ENCODE measurements at regions not wholly inside any gene's neighbourhood (a gene's known extent, or its start where the extent isn't known, plus 50 kb on each side); places are given as distances from the start of the nearest gene placed in this dataset.
"Not testable (repeated sequence)": the region's sequence is repeated elsewhere in the genome, so short reads cannot be mapped to it uniquely, and the experiment has no call there.

- not testable (repeated sequence) for H3K4me3 ChIP-seq (ENCODE audit: low read length); H3K9me2 ChIP-seq (replicated peaks; ENCODE audit: insufficient read depth, low read length); H3K27ac ChIP-seq (ENCODE audit: low read length); H3K4me2 ChIP-seq (ENCODE audit: low read depth, low read length, poor library complexity, severe bottlenecking); H4K20me1 ChIP-seq (ENCODE audit: insufficient read depth, low read depth, low read length); H2AFZ ChIP-seq (ENCODE audit: low read length); H3K9ac ChIP-seq (ENCODE audit: low read length); H3K27me3 ChIP-seq (ENCODE audit: low read length); H3K9me3 ChIP-seq (ENCODE audit: low read length); H3K4me1 ChIP-seq (ENCODE audit: low read length); H3K36me3 ChIP-seq (ENCODE audit: insufficient read depth, low read length); DNase-seq; H3K79me2 ChIP-seq (ENCODE audit: low read length)
Measured at GRCh38 chr6:144495076-144495475, 209.9 kb downstream of the UTRN start.

- Histone ChIP-seq H3K27me3 (ENCODE audit: low read length) (no peaks in the 10 kb centered on the region), H3K79me2 (ENCODE audit: low read length) (no peaks in the 10 kb centered on the region), H3K27ac (ENCODE audit: low read length) (no peak overlapping the region), H3K9ac (ENCODE audit: low read length) (no peak overlapping the region), H3K4me1 (ENCODE audit: low read length) (no peaks in the 10 kb centered on the region), H3K9me2 (replicated peaks; ENCODE audit: insufficient read depth, low read length) (no peaks in the 10 kb centered on the region), H3K9me3 (ENCODE audit: low read length) (no peaks in the 10 kb centered on the region), H3K4me2 (ENCODE audit: low read depth, low read length, poor library complexity, severe bottlenecking) (no peak overlapping the region), H2AFZ (ENCODE audit: low read length) (no peak overlapping the region), H3K36me3 (ENCODE audit: insufficient read depth, low read length) (no peaks in the 10 kb centered on the region), H3K4me3 (ENCODE audit: low read length) (no peak overlapping the region), H4K20me1 (ENCODE audit: insufficient read depth, low read depth, low read length) (no peaks in the 10 kb centered on the region)
- DNase-seq: no peak
Measured at GRCh38 chr6:144497650-144498049, 212.5 kb downstream of the UTRN start.

DNA sequence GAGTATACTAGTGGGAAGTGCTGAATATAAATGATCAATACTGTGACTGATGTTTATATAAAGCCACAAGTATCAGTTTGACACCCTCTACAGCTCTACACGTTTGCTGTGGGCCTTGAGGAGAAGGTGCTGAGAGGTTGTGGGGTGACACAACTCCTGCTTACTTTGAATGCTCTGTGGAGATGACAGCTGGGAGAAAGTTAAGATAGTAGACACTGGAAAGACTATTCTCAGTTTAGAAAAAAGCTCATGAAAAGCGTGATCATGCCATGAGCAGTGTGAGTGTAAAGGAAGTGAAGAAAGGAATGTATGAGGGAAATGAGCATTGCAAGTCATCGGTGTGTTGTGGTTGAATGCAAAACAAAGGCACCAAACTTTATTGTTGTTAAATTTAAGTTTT lies 215.8 kb downstream of the UTRN start:
- no peak overlapping the region for H3K27ac ChIP-seq (ENCODE audit: low read length)
- H2AFZ ChIP-seq (ENCODE audit: low read length): no peak overlapping the region
- no peaks in the 10 kb centered on the region for H3K36me3 ChIP-seq (ENCODE audit: insufficient read depth, low read length)

DNA sequence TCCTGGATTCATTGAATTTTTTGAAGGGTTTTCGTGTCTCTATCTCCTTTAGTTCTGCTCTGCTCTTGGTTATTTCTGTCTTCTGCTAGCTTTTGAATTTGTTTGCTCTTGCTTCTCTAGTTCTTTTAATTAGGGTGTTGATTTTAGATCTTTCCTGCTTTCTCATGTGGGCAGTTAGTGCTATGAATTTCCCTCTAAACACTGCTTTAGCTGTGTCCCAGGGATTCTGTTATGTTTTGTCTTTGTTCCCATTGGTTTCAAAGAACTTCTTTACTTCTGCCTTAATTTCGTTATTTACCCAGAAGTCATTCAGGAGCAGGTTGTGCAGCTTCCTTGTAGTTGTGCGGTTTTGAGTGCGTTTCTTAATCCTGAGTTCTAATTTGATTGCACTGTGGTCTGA lies 220.1 kb downstream of the UTRN start:
- H3K4me2 ChIP-seq (ENCODE audit: low read depth, low read length, poor library complexity, severe bottlenecking); H3K27me3 ChIP-seq (ENCODE audit: low read length); H3K9ac ChIP-seq (ENCODE audit: low read length); H3K4me3 ChIP-seq (ENCODE audit: low read length); H3K9me2 ChIP-seq (replicated peaks; ENCODE audit: insufficient read depth, low read length); H3K36me3 ChIP-seq (ENCODE audit: insufficient read depth, low read length); H2AFZ ChIP-seq (ENCODE audit: low read length); H3K79me2 ChIP-seq (ENCODE audit: low read length); H4K20me1 ChIP-seq (ENCODE audit: insufficient read depth, low read depth, low read length); DNase-seq; H3K4me1 ChIP-seq (ENCODE audit: low read length); H3K27ac ChIP-seq (ENCODE audit: low read length); H3K9me3 ChIP-seq (ENCODE audit: low read length): not testable (repeated sequence)

More for the DNA sequence above, 215.8 kb downstream of the UTRN start:
- Histone ChIP-seq H3K4me3 (ENCODE audit: low read length) (no peak overlapping the region), H3K9me2 (replicated peaks; ENCODE audit: insufficient read depth, low read length) (no peaks in the 10 kb centered on the region), H3K4me1 (ENCODE audit: low read length) (no peaks in the 10 kb centered on the region), H4K20me1 (ENCODE audit: insufficient read depth, low read depth, low read length) (no peaks in the 10 kb centered on the region), H3K9me3 (ENCODE audit: low read length) (no peaks in the 10 kb centered on the region), H3K4me2 (ENCODE audit: low read depth, low read length, poor library complexity, severe bottlenecking) (no peak overlapping the region), H3K79me2 (ENCODE audit: low read length) (no peaks in the 10 kb centered on the region), H3K9ac (ENCODE audit: low read length) (no peak overlapping the region), H3K27me3 (ENCODE audit: low read length) (no peaks in the 10 kb centered on the region)
- no peak for DNase-seq

DNA sequence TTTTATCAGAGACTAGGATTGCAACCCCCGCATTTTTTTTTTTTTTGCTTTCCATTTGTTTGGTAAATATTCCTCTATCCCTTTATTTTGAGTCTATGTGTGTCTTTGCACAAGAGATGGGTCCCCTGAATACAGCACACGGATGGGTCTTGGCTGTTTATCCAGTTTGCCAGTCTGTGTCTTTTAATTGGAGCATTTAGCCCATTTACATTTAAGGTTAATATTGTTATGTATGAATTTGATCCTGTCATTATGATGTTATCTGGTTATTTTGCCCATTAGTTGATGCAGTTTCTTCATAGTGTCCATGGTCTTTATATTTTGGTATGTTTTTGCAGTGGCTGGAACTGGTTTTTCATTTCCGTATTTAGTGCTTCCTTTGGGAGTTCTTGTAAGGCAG lies 220.9 kb downstream of the UTRN start:
- not testable (repeated sequence) for H3K27ac ChIP-seq (ENCODE audit: low read length); H3K27me3 ChIP-seq (ENCODE audit: low read length); H3K4me3 ChIP-seq (ENCODE audit: low read length); DNase-seq; H3K4me2 ChIP-seq (ENCODE audit: low read depth, low read length, poor library complexity, severe bottlenecking); H3K36me3 ChIP-seq (ENCODE audit: insufficient read depth, low read length); H3K9me2 ChIP-seq (replicated peaks; ENCODE audit: insufficient read depth, low read length); H2AFZ ChIP-seq (ENCODE audit: low read length); H3K9me3 ChIP-seq (ENCODE audit: low read length); H4K20me1 ChIP-seq (ENCODE audit: insufficient read depth, low read depth, low read length); H3K9ac ChIP-seq (ENCODE audit: low read length); H3K4me1 ChIP-seq (ENCODE audit: low read length); H3K79me2 ChIP-seq (ENCODE audit: low read length)

- H3K9me3 ChIP-seq (ENCODE audit: low read length); H3K36me3 ChIP-seq (ENCODE audit: insufficient read depth, low read length); H3K9ac ChIP-seq (ENCODE audit: low read length); H4K20me1 ChIP-seq (ENCODE audit: insufficient read depth, low read depth, low read length); H3K9me2 ChIP-seq (replicated peaks; ENCODE audit: insufficient read depth, low read length); H3K4me3 ChIP-seq (ENCODE audit: low read length); H3K27me3 ChIP-seq (ENCODE audit: low read length); H3K4me2 ChIP-seq (ENCODE audit: low read depth, low read length, poor library complexity, severe bottlenecking); DNase-seq; H2AFZ ChIP-seq (ENCODE audit: low read length); H3K4me1 ChIP-seq (ENCODE audit: low read length); H3K27ac ChIP-seq (ENCODE audit: low read length); H3K79me2 ChIP-seq (ENCODE audit: low read length): not testable (repeated sequence)
Measured at GRCh38 chr6:144507772-144508312, 222.7 kb downstream of the UTRN start.

- Histone ChIP-seq H3K4me2 (ENCODE audit: low read depth, low read length, poor library complexity, severe bottlenecking) (no peak overlapping the region), H3K79me2 (ENCODE audit: low read length) (no peaks in the 10 kb centered on the region), H3K27ac (ENCODE audit: low read length) (no peak overlapping the region), H3K4me3 (ENCODE audit: low read length) (no peak overlapping the region), H3K4me1 (ENCODE audit: low read length) (no peaks in the 10 kb centered on the region), H4K20me1 (ENCODE audit: insufficient read depth, low read depth, low read length) (no peaks in the 10 kb centered on the region), H3K9ac (ENCODE audit: low read length) (no peak overlapping the region), H3K9me3 (ENCODE audit: low read length) (no peaks in the 10 kb centered on the region), H3K36me3 (ENCODE audit: insufficient read depth, low read length) (no peaks in the 10 kb centered on the region), H3K27me3 (ENCODE audit: low read length) (no peaks in the 10 kb centered on the region), H2AFZ (ENCODE audit: low read length) (no peak overlapping the region), H3K9me2 (replicated peaks; ENCODE audit: insufficient read depth, low read length) (no peaks in the 10 kb centered on the region)
- DNase-seq: no peak
Measured at GRCh38 chr6:144510859-144511258, 225.7 kb downstream of the UTRN start.

DNA sequence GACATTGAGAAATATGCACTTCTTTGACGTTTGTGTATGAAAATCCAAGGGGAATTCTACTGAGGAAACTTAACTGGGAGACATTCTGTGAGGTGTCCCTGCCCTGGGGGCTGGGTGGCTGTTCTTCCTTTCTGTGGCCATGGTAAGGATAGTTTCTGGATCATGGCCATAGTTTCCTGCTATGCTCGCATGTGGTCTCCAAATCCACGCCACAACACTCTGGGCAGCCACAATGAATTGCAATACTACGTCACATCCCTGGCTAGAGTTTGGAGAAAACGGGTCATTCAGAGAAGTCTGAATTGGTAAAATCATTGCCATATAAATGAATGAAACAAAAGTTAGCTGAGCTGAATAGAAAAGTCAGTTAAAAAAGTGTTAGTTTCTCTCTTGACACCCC lies 230.6 kb downstream of the UTRN start:
- no peak for DNase-seq
- no peaks in the 10 kb centered on the region for H4K20me1 ChIP-seq (ENCODE audit: insufficient read depth, low read depth, low read length)
- H3K9ac ChIP-seq (ENCODE audit: low read length): no peak overlapping the region
- H3K4me3 ChIP-seq (ENCODE audit: low read length): no peak overlapping the region
- H3K79me2 ChIP-seq (ENCODE audit: low read length): no peaks in the 10 kb centered on the region
- no peak overlapping the region for H2AFZ ChIP-seq (ENCODE audit: low read length)
- no peak overlapping the region for H3K27ac ChIP-seq (ENCODE audit: low read length)
- no peak overlapping the region for H3K4me2 ChIP-seq (ENCODE audit: low read depth, low read length, poor library complexity, severe bottlenecking)
- no peaks in the 10 kb centered on the region for H3K4me1 ChIP-seq (ENCODE audit: low read length)
- H3K9me3 ChIP-seq (ENCODE audit: low read length): no peaks in the 10 kb centered on the region
- H3K36me3 ChIP-seq (ENCODE audit: insufficient read depth, low read length): no peaks in the 10 kb centered on the region
- H3K27me3 ChIP-seq (ENCODE audit: low read length): no peaks in the 10 kb centered on the region
- H3K9me2 ChIP-seq (replicated peaks; ENCODE audit: insufficient read depth, low read length): no peaks in the 10 kb centered on the region

- Histone ChIP-seq H3K9ac (ENCODE audit: low read length) (no peak overlapping the region), H3K27ac (ENCODE audit: low read length) (no peak overlapping the region), H3K4me1 (ENCODE audit: low read length) (no peaks in the 10 kb centered on the region), H4K20me1 (ENCODE audit: insufficient read depth, low read depth, low read length) (no peaks in the 10 kb centered on the region), H3K36me3 (ENCODE audit: insufficient read depth, low read length) (no peaks in the 10 kb centered on the region), H2AFZ (ENCODE audit: low read length) (no peak overlapping the region), H3K9me2 (replicated peaks; ENCODE audit: insufficient read depth, low read length) (no peaks in the 10 kb centered on the region), H3K4me2 (ENCODE audit: low read depth, low read length, poor library complexity, severe bottlenecking) (no peak overlapping the region), H3K4me3 (ENCODE audit: low read length) (no peak overlapping the region), H3K9me3 (ENCODE audit: low read length) (no peaks in the 10 kb centered on the region), H3K79me2 (ENCODE audit: low read length) (no peaks in the 10 kb centered on the region), H3K27me3 (ENCODE audit: low read length) (no peaks in the 10 kb centered on the region)
- DNase-seq: no peak
Measured at GRCh38 chr6:144519426-144519825, 234.3 kb downstream of the UTRN start.
